ENCODE measurements at regions not wholly inside any gene's neighbourhood (a gene's known extent, or its start where the extent isn't known, plus 50 kb on each side); places are given as distances from the start of the nearest gene placed in this dataset.
"Not testable (repeated sequence)": the region's sequence is repeated elsewhere in the genome, so short reads cannot be mapped to it uniquely, and the experiment has no call there.

DNA sequence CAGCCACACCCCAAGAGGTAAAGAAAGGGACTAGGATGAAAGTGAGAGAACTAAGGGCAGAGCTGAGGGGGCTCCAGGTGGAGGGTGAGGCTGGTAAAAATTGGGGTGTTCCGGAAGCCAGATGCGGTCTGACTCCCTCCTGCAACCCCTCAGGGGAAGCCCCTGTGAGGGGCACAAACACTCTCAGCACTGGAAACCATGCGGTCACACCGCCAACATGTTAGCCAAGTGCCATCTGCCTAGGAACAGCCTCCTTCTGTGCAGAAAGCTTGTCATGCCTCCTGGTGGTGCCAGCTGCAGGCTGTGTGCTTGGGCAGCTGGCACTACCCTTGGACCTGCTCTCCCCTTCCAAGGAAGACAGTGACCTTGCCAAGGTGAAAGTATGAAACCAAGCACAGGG lies 83.5 kb upstream of the RPL38 start:
- H3K36me3 ChIP-seq (ENCODE audit: insufficient read depth, low read length), result no peaks in the 10 kb centered on the region
- no peak overlapping the region for H3K9ac ChIP-seq (ENCODE audit: insufficient read length)
- no peak overlapping the region for H3K4me3 ChIP-seq
- H3K9me3 ChIP-seq (ENCODE audit: low read depth, low read length), result no peaks in the 10 kb centered on the region
- no peak overlapping the region for H3K27ac ChIP-seq
- DNase-seq (ENCODE audit: low read depth, low spot score), result no peak
- TF ChIP-seq POLR2AphosphoS5 (IDR thresholded peaks at IDR 0.05; ENCODE audit: borderline replicate concordance, low read depth, low read length) (no peak), EZH2 (IDR thresholded peaks at IDR 0.05) (no peak), FOXP2 (optimal IDR thresholded peaks at IDR 0.05; ENCODE audit: control extremely low read depth, extremely low read length, insufficient read depth) (no peak)

DNA sequence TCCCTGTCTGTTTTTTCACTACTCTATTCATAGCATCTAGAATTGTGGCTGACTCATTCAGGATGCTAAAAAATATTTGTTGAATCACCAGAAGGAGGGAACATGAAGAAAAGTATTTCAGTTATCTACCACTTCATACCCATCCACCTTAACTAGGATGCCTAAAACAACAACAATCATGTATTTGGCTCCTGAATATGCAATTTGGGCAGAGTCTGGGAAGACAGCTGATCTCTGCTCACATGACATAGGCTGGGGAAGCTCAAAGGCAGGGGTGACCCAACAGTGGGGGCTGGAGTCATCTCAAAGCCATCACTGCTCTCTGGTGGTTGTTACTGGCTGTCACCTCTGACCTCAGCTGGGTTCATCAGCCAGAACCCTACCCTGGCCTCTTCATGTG lies 80.1 kb upstream of the RPL38 start:
- Histone ChIP-seq H3K27ac (no peak overlapping the region), H3K9me3 (ENCODE audit: low read depth, low read length) (no peaks in the 10 kb centered on the region), H3K4me3 (no peak overlapping the region), H3K9ac (ENCODE audit: insufficient read length) (no peak overlapping the region), H3K36me3 (ENCODE audit: insufficient read depth, low read length) (no peaks in the 10 kb centered on the region)
- DNase-seq (ENCODE audit: low read depth, low spot score), result no peak
- TF ChIP-seq POLR2AphosphoS5 (IDR thresholded peaks at IDR 0.05; ENCODE audit: borderline replicate concordance, low read depth, low read length) (no peak), FOXP2 (optimal IDR thresholded peaks at IDR 0.05; ENCODE audit: control extremely low read depth, extremely low read length, insufficient read depth) (no peak), EZH2 (IDR thresholded peaks at IDR 0.05) (no peak)

DNA sequence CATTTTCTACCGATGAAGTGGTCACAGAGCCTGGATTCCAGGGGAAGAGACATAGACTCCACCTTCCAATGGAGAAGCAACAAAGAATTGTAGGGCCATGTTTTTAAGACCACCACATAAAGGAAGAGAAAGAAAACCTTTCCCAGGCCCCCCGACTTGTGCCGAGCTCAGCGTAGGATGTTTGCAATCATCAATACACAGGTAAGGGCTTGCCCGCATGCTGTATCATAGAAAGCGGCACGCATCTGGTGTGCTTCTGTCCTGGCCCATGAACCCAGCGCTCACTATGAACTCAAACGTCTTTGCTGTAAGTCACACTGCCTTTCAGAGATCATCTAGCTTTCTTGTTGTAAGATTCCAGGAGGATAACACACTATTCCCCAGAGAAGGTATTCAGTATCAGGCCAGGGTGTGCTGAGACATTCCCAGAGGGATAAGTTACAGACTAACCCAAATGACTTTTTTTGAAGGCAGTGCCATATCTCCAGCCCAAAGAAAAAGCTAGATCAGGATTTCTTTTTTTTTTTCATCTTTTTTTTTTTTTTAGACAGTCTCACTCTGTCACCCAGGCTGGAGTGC lies 79.5 kb upstream of the RPL38 start:
- DNase-seq (ENCODE audit: low read depth, low spot score), result no peak
- TF ChIP-seq EZH2 (IDR thresholded peaks at IDR 0.05) (no peak), POLR2AphosphoS5 (IDR thresholded peaks at IDR 0.05; ENCODE audit: borderline replicate concordance, low read depth, low read length) (no peak), FOXP2 (optimal IDR thresholded peaks at IDR 0.05; ENCODE audit: control extremely low read depth, extremely low read length, insufficient read depth) (no peak)

DNA sequence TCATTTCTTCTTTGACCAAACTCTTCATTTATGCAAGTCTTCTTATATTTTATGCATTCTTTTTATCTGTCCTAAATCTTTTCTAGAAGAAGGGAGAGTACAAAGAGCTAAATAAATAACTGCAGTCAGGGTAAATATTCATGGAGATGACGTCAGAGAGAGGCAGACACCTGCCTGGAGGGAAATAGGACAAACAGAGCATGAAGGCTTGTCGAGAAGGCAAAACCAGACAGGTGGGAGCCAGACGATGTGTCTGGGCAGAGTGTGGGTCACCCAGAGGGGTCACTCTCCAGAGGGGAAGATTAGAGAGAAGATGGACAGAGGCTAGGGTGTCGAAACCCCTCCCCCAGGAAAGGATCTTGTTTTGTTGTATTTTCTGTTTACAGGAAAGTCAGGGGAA lies 78.3 kb upstream of the RPL38 start:
- DNase-seq (ENCODE audit: low read depth, low spot score), result no peak
- Histone ChIP-seq H3K36me3 (ENCODE audit: insufficient read depth, low read length) (no peaks in the 10 kb centered on the region), H3K27ac (no peak overlapping the region), H3K4me3 (no peak overlapping the region), H3K9me3 (ENCODE audit: low read depth, low read length) (no peaks in the 10 kb centered on the region), H3K9ac (ENCODE audit: insufficient read length) (no peak overlapping the region)
- TF ChIP-seq POLR2AphosphoS5 (IDR thresholded peaks at IDR 0.05; ENCODE audit: borderline replicate concordance, low read depth, low read length) (no peak), EZH2 (IDR thresholded peaks at IDR 0.05) (no peak), FOXP2 (optimal IDR thresholded peaks at IDR 0.05; ENCODE audit: control extremely low read depth, extremely low read length, insufficient read depth) (no peak)

More for the DNA sequence above, 79.5 kb upstream of the RPL38 start:
- no peaks in the 10 kb centered on the region for H3K9me3 ChIP-seq (ENCODE audit: low read depth, low read length)
- H3K27ac ChIP-seq, result no peak overlapping the region
- H3K36me3 ChIP-seq (ENCODE audit: insufficient read depth, low read length), result no peaks in the 10 kb centered on the region
- no peak overlapping the region for H3K4me3 ChIP-seq
- no peak overlapping the region for H3K9ac ChIP-seq (ENCODE audit: insufficient read length)

DNA sequence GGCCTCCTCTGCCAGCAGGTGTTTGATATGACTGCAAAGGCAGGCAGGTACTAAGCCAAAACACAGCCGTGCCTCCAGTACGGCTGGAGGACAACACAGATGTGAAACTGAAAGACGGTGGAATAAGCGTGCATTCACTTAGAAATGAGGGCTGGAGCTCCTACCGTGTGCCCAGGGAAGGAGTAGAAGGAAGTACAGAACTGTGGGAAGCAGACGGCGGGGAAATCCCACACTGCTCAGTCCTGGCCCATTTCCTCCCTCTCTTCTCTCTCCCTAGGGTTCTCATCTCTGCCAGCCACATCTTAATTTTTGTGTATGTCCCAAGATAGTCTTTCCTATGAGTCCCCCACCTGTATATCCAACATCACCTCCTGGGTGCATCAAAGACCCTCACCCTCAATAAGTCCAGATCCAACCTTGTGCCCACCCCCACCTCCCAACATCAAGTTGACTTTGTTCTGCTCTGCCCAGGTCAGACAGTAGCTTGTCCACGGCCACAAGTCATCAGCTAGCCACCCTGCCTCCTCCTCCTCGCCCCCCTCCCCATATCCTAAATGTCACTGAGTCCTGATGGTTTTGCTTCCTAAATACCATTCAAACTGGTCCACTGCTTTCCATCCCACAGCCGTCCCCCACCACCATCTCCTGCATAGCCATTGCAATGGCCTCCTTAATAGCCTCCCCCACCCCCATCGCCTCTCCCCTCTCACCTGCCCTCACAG lies 77.1 kb upstream of the RPL38 start:
- TF ChIP-seq EZH2 (IDR thresholded peaks at IDR 0.05) (no peak), POLR2AphosphoS5 (IDR thresholded peaks at IDR 0.05; ENCODE audit: borderline replicate concordance, low read depth, low read length) (no peak), FOXP2 (optimal IDR thresholded peaks at IDR 0.05; ENCODE audit: control extremely low read depth, extremely low read length, insufficient read depth) (no peak)
- no peak for DNase-seq (ENCODE audit: low read depth, low spot score)
- H3K36me3 ChIP-seq (ENCODE audit: insufficient read depth, low read length), result no peaks in the 10 kb centered on the region

DNA sequence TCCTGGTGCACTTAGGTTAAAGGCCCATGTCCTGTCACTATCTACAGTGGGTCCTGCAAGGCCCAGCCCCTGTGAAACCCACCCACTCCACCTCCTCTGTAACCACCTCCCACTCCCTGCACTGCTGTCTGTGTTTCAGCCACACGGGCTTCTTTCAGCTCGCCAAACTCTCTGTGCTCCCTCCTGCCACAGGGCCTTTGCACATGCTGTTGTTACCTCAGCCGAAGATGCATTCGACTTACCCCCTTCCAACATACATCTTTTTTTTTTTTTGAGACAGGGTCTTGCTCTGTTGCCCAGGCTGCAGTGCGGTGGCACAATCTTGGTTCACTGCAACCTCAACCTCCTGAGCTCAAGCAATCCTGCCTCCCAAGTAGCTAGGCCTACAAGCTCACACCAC lies 76.5 kb upstream of the RPL38 start:
- H3K4me3 ChIP-seq, result no peak overlapping the region
- no peak for TF ChIP-seq POLR2AphosphoS5 (IDR thresholded peaks at IDR 0.05; ENCODE audit: borderline replicate concordance, low read depth, low read length)
- TF ChIP-seq FOXP2 (optimal IDR thresholded peaks at IDR 0.05; ENCODE audit: control extremely low read depth, extremely low read length, insufficient read depth), result no peak
- no peak for TF ChIP-seq EZH2 (IDR thresholded peaks at IDR 0.05)
- no peak overlapping the region for H3K9ac ChIP-seq (ENCODE audit: insufficient read length)
- H3K36me3 ChIP-seq (ENCODE audit: insufficient read depth, low read length), result no peaks in the 10 kb centered on the region
- no peaks in the 10 kb centered on the region for H3K9me3 ChIP-seq (ENCODE audit: low read depth, low read length)
- no peak for DNase-seq (ENCODE audit: low read depth, low spot score)
- no peak overlapping the region for H3K27ac ChIP-seq

More for the DNA sequence above, 77.1 kb upstream of the RPL38 start:
- no peak overlapping the region for H3K9ac ChIP-seq (ENCODE audit: insufficient read length)
- H3K9me3 ChIP-seq (ENCODE audit: low read depth, low read length), result no peaks in the 10 kb centered on the region
- H3K27ac ChIP-seq, result no peak overlapping the region
- H3K4me3 ChIP-seq, result no peak overlapping the region

DNA sequence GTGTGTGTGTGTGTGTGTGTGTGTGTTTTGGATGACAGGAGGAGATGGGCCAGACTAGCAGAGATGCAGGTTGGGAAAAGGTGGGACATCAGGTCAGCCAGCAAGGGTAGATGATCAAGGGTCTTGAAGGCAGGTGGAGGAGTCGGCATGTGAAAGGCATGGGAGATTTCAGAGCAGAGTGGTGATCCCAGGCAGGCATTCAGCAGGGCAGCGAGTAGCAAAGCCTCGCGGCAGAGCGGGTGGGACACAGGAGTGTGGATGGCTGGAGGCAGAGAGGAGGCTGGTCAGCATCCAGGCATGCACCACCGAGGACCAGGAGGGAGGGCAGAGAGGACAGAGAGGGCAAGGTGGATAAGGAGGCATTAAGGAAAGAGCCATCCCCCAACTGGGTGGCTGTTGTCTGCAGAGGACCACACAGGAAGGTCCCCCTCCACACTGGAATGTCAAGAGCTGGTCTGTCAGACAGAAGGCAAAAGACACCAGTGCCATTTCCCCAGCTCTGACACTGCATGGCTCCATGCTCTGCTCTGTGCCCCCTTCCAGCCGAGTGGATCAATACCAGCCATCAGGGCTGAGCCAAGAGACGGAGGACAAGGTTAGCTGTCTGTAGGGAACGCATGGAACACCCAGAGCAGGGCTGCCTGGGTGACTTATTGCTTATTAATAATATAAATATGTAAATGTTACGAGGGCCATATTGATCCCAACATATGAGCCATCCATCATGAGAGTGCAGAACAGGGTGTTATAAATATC lies 74.8 kb upstream of the RPL38 start:
- no peak for DNase-seq (ENCODE audit: low read depth, low spot score)
- Histone ChIP-seq H3K9ac (ENCODE audit: insufficient read length) (no peak overlapping the region), H3K4me3 (no peak overlapping the region), H3K36me3 (ENCODE audit: insufficient read depth, low read length) (no peaks in the 10 kb centered on the region), H3K9me3 (ENCODE audit: low read depth, low read length) (no peaks in the 10 kb centered on the region), H3K27ac (no peak overlapping the region)
- TF ChIP-seq EZH2 (IDR thresholded peaks at IDR 0.05), result no peak
- TF ChIP-seq POLR2AphosphoS5 (IDR thresholded peaks at IDR 0.05; ENCODE audit: borderline replicate concordance, low read depth, low read length), result no peak
- no peak for TF ChIP-seq FOXP2 (optimal IDR thresholded peaks at IDR 0.05; ENCODE audit: control extremely low read depth, extremely low read length, insufficient read depth)

DNA sequence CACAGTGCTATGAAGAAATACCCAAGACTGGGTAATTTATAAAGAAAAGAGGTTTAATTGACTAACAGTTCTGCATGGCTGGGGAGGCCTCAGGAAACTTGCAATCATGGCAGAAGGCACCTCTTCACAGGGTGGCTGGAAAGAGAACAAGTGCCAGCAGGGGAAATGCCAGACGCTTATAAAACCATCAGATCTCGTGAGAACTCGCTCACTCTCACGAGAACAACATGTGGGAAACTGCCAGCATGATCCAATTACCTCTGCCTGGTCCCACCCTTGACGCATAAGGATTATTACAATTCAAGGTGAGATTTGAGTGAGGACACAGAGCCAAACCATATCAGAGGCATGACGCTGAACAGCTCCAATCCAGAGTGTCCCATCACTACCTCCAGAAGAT lies 73.7 kb upstream of the RPL38 start:
- not testable (repeated sequence) for DNase-seq (ENCODE audit: low read depth, low spot score); H3K36me3 ChIP-seq (ENCODE audit: insufficient read depth, low read length); H3K9me3 ChIP-seq (ENCODE audit: low read depth, low read length); H3K4me3 ChIP-seq; H3K9ac ChIP-seq (ENCODE audit: insufficient read length); H3K27ac ChIP-seq

Data from SK-N-MC (cell line).